Colonic mucosa (tissue), 4 donors: ENCODE measurements at regions not wholly inside any gene's neighbourhood (a gene's known extent, or its start where the extent isn't known, plus 50 kb on each side); places are given as distances from the start of the nearest gene placed in this dataset.

Experiments
- DNase-seq: peaks from one replicate; pipeline ENCODE4 v3.0.0-alpha.2; 2020
- H3K27ac ChIP-seq: fragments of 200-600 bp; one replicate; pipeline ENCODE4 v1.8.0; 2021
- H3K27me3 ChIP-seq: fragments of 200-600 bp; one replicate; pipeline ENCODE4 v1.8.0; 2021
- H3K36me3 ChIP-seq: fragments of 200-600 bp; one replicate; pipeline ENCODE4 v1.8.0; 2021
- H3K4me1 ChIP-seq: fragments of 200-600 bp; one replicate; pipeline ENCODE4 v1.8.0; 2021; ENCODE audit warnings: mild to moderate bottlenecking
- H3K4me3 ChIP-seq: fragments of 200-600 bp; one replicate; pipeline ENCODE4 v1.8.0; 2021
- H3K9ac ChIP-seq, 2 donors: one replicate each; pipeline ENCODE4 v1.7.0; 2013; ENCODE audit warnings: control low read depth in 2 of 2, low read depth in 2 of 2, low read length in 2 of 2
- H3K9me3 ChIP-seq: fragments of 200-600 bp; one replicate; pipeline ENCODE4 v1.8.0; 2021
- intact Hi-C: fragments of 100-400 bp; cut with DNase I; formaldehyde crosslinking; loops from one replicate; pipeline ENCODE4 v1.14.1; 2022
- TF ChIP-seq, protein P1 (sequence below): fragments of 200-600 bp; IDR thresholded peaks from one replicate; pipeline ENCODE4 v1.8.0; 2022; ENCODE audit warnings: antibody characterized with exemption, mild to moderate bottlenecking
- donor health status: healthy.
- donor health status: DM: no; HTN: no; CAD: no.
- donor health status: DM: no; HTN: no; CAD: no.

GRCh38 chr3:124229836-124230235 lies 237.9 kb upstream of the ROPN1 start:
- Histone ChIP-seq H3K9me3 (no peaks in the 10 kb centered on the region), H3K4me3 (no peak overlapping the region), H3K9ac (no peak overlapping the region), H3K27me3 (no peaks in the 10 kb centered on the region), H3K27ac (no peak overlapping the region), H3K4me1 (no peaks in the 10 kb centered on the region), H3K36me3 (no peaks in the 10 kb centered on the region)
- TF ChIP-seq, protein P1, sequence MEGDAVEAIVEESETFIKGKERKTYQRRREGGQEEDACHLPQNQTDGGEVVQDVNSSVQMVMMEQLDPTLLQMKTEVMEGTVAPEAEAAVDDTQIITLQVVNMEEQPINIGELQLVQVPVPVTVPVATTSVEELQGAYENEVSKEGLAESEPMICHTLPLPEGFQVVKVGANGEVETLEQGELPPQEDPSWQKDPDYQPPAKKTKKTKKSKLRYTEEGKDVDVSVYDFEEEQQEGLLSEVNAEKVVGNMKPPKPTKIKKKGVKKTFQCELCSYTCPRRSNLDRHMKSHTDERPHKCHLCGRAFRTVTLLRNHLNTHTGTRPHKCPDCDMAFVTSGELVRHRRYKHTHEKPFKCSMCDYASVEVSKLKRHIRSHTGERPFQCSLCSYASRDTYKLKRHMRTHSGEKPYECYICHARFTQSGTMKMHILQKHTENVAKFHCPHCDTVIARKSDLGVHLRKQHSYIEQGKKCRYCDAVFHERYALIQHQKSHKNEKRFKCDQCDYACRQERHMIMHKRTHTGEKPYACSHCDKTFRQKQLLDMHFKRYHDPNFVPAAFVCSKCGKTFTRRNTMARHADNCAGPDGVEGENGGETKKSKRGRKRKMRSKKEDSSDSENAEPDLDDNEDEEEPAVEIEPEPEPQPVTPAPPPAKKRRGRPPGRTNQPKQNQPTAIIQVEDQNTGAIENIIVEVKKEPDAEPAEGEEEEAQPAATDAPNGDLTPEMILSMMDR = no peak
- no peak for DNase-seq
- intact Hi-C loops = no loop called here

DNA sequence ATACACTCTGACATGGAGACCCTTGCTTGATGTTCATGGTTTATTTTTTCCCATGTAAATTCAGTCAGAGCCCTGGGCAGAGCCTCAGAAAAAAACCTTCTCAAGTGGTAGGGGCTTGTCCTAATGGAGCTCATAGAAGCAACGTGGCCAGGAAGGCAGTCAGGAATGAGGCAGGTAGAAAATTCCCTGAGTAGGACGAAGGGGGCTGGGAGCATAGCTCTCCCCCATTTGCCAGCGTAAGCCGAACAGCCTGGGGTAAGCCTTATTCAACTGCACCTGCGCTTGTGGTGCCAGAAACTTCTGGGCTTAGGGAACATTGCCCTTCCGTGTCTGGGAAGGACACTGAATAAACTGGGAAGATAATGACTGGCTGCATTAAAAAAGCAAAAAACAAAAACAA lies 238.5 kb upstream of the ROPN1 start:
- DNase-seq = no peak
- H3K36me3 ChIP-seq = no peaks in the 10 kb centered on the region
- no peak overlapping the region for H3K27ac ChIP-seq
- no peak overlapping the region for H3K4me3 ChIP-seq
- TF ChIP-seq, protein P1 = no peak
- H3K9ac ChIP-seq = no peak overlapping the region
- no peaks in the 10 kb centered on the region for H3K9me3 ChIP-seq
- no peaks in the 10 kb centered on the region for H3K4me1 ChIP-seq
- no peaks in the 10 kb centered on the region for H3K27me3 ChIP-seq
- intact Hi-C loops = no loop called here

DNA sequence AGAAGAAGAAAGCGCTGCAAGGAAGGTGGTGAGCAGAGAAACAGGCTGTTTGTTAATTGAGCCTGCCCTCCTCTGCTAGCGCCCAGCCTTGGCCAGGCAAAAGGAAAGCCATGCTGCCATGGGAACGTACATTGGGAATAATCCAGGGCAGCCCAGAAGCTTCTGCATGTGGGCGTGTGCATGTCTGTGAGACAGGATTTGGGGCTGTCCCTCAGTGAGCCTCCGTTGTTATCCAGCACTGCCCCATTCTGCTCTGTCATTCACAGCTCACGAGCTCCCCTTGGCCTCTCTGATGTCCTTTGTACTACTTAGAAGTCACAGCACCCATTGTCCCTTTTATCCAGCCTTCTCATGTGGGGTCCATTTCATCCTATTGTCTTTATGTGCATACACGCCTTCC lies 239.1 kb upstream of the ROPN1 start:
- H3K4me3 ChIP-seq = no peak overlapping the region
- TF ChIP-seq, protein P1 = no peak
- intact Hi-C loops = no loop called here
- H3K9me3 ChIP-seq = no peaks in the 10 kb centered on the region
- no peaks in the 10 kb centered on the region for H3K4me1 ChIP-seq
- no peak overlapping the region for H3K9ac ChIP-seq
- H3K27ac ChIP-seq = no peak overlapping the region
- DNase-seq = no peak
- H3K36me3 ChIP-seq = no peaks in the 10 kb centered on the region
- no peaks in the 10 kb centered on the region for H3K27me3 ChIP-seq

DNA sequence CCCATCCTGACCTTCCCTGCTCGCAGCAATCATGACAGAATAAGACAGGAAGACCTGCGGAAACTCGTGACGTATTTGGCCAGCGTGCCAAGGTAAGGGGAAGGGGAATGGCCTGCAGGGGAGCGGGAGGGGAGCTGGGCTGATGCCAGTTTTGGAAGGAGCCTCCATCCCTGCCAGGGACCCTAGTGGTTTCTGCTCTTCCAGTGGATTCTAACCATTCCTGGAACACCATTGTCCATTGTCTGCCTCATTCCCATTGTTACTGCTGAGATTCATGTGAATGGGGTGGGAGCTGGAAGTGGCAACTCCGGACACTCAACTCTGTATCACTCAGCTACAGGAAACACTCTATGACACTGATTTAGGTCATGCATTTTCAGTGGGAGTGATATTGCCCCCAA lies 242.9 kb upstream of the ROPN1 start:
- no peaks in the 10 kb centered on the region for H3K36me3 ChIP-seq
- no peak overlapping the region for H3K4me3 ChIP-seq
- intact Hi-C loops = no loop called here
- TF ChIP-seq, protein P1 = no peak
- H3K9me3 ChIP-seq = no peaks in the 10 kb centered on the region
- H3K4me1 ChIP-seq = no peaks in the 10 kb centered on the region
- no peaks in the 10 kb centered on the region for H3K27me3 ChIP-seq
- no peak for DNase-seq
- no peak overlapping the region for H3K27ac ChIP-seq
- H3K9ac ChIP-seq = no peak overlapping the region

DNA sequence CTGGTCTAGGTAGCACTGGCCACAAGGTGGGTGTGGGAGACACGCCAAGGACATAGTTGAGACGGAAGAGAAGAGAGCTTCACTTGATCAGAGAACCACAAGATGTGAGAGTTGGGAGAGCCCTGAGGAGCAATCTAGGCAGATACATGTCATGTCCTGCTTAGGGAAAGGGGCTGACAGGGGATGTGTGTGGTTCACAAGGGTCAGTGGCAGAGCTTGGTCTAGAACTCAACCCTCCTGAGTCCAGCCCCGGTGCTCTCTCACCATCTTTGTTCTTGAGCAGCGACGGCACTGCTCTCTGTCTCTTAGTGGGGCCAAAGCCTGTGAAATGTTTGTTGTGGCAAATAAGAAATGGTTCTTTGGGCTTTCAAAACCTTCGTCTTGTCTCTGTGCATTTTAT lies 243.5 kb upstream of the ROPN1 start:
- Histone ChIP-seq H3K9me3 (no peaks in the 10 kb centered on the region), H3K27me3 (no peaks in the 10 kb centered on the region), H3K4me1 (no peaks in the 10 kb centered on the region), H3K27ac (no peak overlapping the region), H3K4me3 (no peak overlapping the region), H3K36me3 (no peaks in the 10 kb centered on the region), H3K9ac (no peak overlapping the region)
- no peak for DNase-seq
- TF ChIP-seq, protein P1 = no peak
- intact Hi-C loops = no loop called here
